Effector memory CD4-positive, alpha-beta T cell (primary cell): ENCODE measurements at regions not wholly inside any gene's neighbourhood (a gene's known extent, or its start where the extent isn't known, plus 50 kb on each side); places are given as distances from the start of the nearest gene placed in this dataset.
"Not testable (repeated sequence)": the region's sequence is repeated elsewhere in the genome, so short reads cannot be mapped to it uniquely, and the experiment has no call there.

Experiments
- DNase-seq, 3 donors: peaks; one replicate each; pipeline ENCODE4 v3.0.0-alpha.2; 2020
- H3K27ac ChIP-seq: 2 replicates; pipeline ENCODE4 v1.7.0; 2013; ENCODE audit warnings: mild to moderate bottlenecking, low read length, moderate library complexity; ENCODE audit not compliant: insufficient read depth, poor library complexity, severe bottlenecking
- H3K27me3 ChIP-seq: replicated peaks from 2 replicates; pipeline ENCODE4 v1.7.0; 2013; ENCODE audit warnings: mild to moderate bottlenecking, low read length; ENCODE audit not compliant: insufficient read depth, control insufficient read depth, poor library complexity, severe bottlenecking
- H3K36me3 ChIP-seq: 2 replicates; pipeline ENCODE4 v1.7.0; 2013; ENCODE audit warnings: mild to moderate bottlenecking, low read length, moderate library complexity; ENCODE audit not compliant: control insufficient read depth, insufficient read depth
- H3K4me1 ChIP-seq: 2 replicates; pipeline ENCODE4 v1.7.0; 2013; ENCODE audit warnings: low read length, mild to moderate bottlenecking; ENCODE audit not compliant: control insufficient read depth, insufficient read depth, poor library complexity, severe bottlenecking
- H3K4me3 ChIP-seq: 2 replicates; pipeline ENCODE4 v1.7.0; 2013; ENCODE audit warnings: low read length, low read depth, mild to moderate bottlenecking; ENCODE audit not compliant: insufficient read depth, poor library complexity, severe bottlenecking
- H3K9me3 ChIP-seq: 2 replicates; pipeline ENCODE4 v1.7.0; 2013; ENCODE audit warnings: mild to moderate bottlenecking, low read length, moderate library complexity; ENCODE audit not compliant: control insufficient read depth

DNA sequence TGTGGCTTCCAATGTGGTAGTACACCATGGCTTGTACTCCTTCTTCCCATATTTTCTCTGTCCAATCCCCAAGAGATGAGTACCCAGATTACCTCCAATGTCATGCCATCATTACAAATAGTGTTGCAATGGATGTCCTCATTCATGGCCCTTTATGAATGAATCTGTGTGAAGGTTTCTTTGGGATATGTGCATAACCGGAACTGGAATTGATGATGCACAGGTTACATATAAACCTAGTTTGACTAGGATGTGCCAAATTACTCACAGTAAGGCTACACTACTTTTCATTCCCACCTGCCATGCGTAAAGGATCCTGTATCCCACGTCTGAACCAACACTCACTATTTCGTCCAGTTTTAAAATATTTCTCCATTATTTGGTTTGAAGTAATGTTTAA, 173.9 kb upstream of the CXCR4 start:
- Histone ChIP-seq H3K27me3 (no peaks in the 10 kb centered on the region), H3K4me1 (no peaks in the 10 kb centered on the region), H3K27ac (no peak overlapping the region), H3K9me3 (no peaks in the 10 kb centered on the region), H3K36me3 (no peaks in the 10 kb centered on the region), H3K4me3 (no peak overlapping the region)
- DNase-seq: no peak

GRCh38 chr2:136290326-136290725, 172.4 kb upstream of the CXCR4 start:
- DNase-seq: no peak
- Histone ChIP-seq H3K9me3 (no peaks in the 10 kb centered on the region), H3K27ac (no peak overlapping the region), H3K36me3 (no peaks in the 10 kb centered on the region), H3K4me1 (no peaks in the 10 kb centered on the region), H3K27me3 (no peaks in the 10 kb centered on the region), H3K4me3 (no peak overlapping the region)

- no peaks in the 10 kb centered on the region for H3K4me1 ChIP-seq
- no peaks in the 10 kb centered on the region for H3K36me3 ChIP-seq
- H3K4me3 ChIP-seq: no peak overlapping the region
- H3K27me3 ChIP-seq: no peaks in the 10 kb centered on the region
- DNase-seq: no peak
- no peaks in the 10 kb centered on the region for H3K9me3 ChIP-seq
- no peak overlapping the region for H3K27ac ChIP-seq
These were observed 170.3 kb upstream of the CXCR4 start for GRCh38 chr2:136288249-136288648.

DNA sequence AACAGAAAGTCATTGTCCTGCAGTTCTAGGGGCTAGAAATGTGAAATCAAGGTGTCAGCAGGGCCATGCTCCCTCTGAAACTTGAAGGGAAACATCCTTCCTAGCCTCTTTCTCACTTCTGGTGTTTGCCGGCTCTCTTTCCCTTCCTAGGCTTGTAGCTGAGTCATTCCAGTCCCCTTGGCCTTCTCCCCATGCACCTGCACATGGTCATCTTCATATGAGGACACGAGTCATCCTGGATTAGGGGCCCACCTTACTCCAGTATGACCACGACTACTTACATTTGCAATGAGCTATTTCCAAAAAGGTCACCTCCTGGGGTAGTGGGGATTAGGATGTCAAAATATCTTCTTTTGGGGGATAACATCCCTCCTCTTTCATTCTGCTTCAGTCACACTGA, 168.5 kb upstream of the CXCR4 start:
- DNase-seq: no peak
- Histone ChIP-seq H3K4me3 (no peak overlapping the region), H3K27ac (no peak overlapping the region), H3K9me3 (no peaks in the 10 kb centered on the region), H3K27me3 (no peaks in the 10 kb centered on the region), H3K4me1 (peaks cover 7% of the 10 kb centered on the region), H3K36me3 (no peaks in the 10 kb centered on the region)

- H3K9me3 ChIP-seq: no peaks in the 10 kb centered on the region
- no peaks in the 10 kb centered on the region for H3K36me3 ChIP-seq
- no peak for DNase-seq
- H3K4me1 ChIP-seq: peaks cover 18% of the 10 kb centered on the region
- H3K27me3 ChIP-seq: no peaks in the 10 kb centered on the region
- H3K4me3 ChIP-seq: no peak overlapping the region
- no peak overlapping the region for H3K27ac ChIP-seq
These were observed 166.5 kb upstream of the CXCR4 start for GRCh38 chr2:136284226-136285119.

GRCh38 chr2:136282251-136282650, 164.3 kb upstream of the CXCR4 start:
- DNase-seq: no peak
- no peaks in the 10 kb centered on the region for H3K27me3 ChIP-seq
- H3K4me3 ChIP-seq: no peak overlapping the region
- peaks cover 18% of the 10 kb centered on the region for H3K4me1 ChIP-seq
- no peaks in the 10 kb centered on the region for H3K36me3 ChIP-seq
- peak overlapping the region; percentile 55 for H3K27ac ChIP-seq
- H3K9me3 ChIP-seq: no peaks in the 10 kb centered on the region

DNA sequence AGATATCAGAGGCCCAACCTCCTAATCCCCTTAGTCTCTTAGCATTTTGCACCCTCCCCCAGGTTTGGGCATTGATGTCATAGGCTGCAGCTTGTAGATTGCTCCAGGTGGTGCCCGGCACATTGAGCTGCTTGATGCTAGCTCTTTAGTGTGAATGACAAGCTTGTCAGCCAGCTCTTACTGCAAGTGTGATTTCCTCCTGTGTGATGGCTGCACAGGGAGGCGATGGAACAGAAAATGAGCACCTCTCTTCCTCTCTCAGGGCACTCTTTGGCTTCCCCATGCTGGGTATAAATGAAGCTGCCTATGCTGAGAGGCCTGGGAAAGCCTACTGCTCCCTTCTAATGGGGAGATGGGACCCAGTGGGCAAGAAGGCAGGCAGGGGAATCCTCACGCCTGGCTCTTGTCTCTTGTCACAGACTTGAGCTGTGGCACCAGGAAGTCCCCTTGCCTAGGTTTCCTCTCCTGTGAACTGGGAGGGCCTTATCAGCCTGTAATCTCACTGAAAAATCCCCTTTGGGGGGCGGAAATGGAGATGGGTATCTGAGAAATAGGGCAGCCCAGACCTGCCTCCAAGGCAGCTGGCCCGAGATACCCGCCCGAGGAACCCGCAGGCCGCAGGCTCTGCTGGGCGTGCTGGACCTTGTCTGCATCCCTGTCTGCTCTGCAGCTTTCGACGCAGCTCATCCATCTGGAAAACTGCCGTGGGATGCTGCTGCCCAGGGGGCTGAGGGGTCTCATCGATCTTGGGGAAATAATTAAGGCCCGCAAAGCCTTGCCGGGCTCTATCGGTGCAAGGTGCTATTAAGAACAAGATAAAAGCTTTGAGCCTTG, 163.5 kb upstream of the CXCR4 start:
- H3K27ac ChIP-seq: peak overlapping the region; percentile 55
- no peaks in the 10 kb centered on the region for H3K27me3 ChIP-seq
- peak; percentile 60 to 63 (median 62) for DNase-seq
- no peaks in the 10 kb centered on the region for H3K36me3 ChIP-seq
- H3K4me3 ChIP-seq: no peak overlapping the region
- peaks cover 18% of the 10 kb centered on the region for H3K4me1 ChIP-seq
- H3K9me3 ChIP-seq: no peaks in the 10 kb centered on the region

DNA sequence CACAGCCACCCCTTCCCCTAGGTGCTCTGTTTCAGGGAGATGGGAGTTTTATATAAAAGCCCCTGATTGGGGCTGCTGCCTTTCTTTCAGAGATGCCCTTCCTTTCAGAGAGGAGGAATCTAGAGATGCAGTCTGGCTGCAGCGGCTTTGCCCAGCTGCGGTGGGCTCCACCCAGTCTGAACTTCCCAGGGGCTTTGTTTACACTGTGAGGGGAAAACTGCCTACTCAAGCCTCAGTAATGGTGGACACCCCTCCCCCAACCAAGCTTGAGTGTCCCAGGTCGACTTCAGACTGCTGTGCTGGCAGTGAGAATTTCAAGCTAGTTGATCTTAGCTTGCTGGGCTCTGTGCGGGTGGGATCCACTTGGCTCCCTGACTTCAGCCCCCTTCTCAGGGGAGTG, 148.4 kb upstream of the CXCR4 start:
- not testable (repeated sequence) for DNase-seq, H3K4me3 ChIP-seq, H3K4me1 ChIP-seq, H3K36me3 ChIP-seq, H3K27me3 ChIP-seq, H3K9me3 ChIP-seq, H3K27ac ChIP-seq

- Histone ChIP-seq H3K4me1 (no peaks in the 10 kb centered on the region), H3K4me3 (no peak overlapping the region), H3K27ac (no peak overlapping the region), H3K9me3 (no peaks in the 10 kb centered on the region), H3K36me3 (no peaks in the 10 kb centered on the region), H3K27me3 (no peaks in the 10 kb centered on the region)
- DNase-seq: no peak
These were observed 141.6 kb upstream of the CXCR4 start for GRCh38 chr2:136259551-136259950.

DNA sequence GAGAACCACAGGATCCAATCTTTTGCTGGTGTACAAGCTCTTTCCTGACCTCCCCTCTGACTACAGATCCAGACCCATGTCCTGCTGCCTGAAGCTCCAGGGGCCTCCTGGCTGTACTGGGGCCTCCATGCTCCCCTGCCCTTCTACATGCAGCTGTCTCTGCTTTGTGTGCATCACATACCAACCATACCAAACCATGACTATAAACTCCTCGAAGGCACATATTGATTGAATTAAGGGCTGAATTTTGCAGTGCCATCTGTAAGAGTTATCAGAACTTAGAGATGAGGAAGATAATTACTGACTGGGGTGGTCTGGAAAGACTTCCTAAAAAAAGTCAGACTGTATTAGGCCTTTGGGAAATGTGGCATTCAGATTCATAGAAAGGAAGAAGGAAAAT, 139.9 kb upstream of the CXCR4 start:
- Histone ChIP-seq H3K4me1 (no peaks in the 10 kb centered on the region), H3K4me3 (no peak overlapping the region), H3K27me3 (no peaks in the 10 kb centered on the region), H3K27ac (no peak overlapping the region), H3K9me3 (no peaks in the 10 kb centered on the region), H3K36me3 (no peaks in the 10 kb centered on the region)
- no peak for DNase-seq
